Endothelial cell (in vitro differentiated cells): ENCODE measurements at regions not wholly inside any gene's neighbourhood (a gene's known extent, or its start where the extent isn't known, plus 50 kb on each side); places are given as distances from the start of the nearest gene placed in this dataset.

Experiments
- DNase-seq: peaks from one replicate; pipeline ENCODE4 v3.0.0; 2021; ENCODE audit warnings: low spot score
- H3K27ac Mint-ChIP-seq: one replicate; pipeline ENCODE4 v1.8.0; 2021; ENCODE audit warnings: mixed read lengths, inconsistent platforms; ENCODE audit not compliant: unreplicated experiment
- H3K27me3 Mint-ChIP-seq: one replicate; pipeline ENCODE4 v1.8.0; 2021; ENCODE audit warnings: mild to moderate bottlenecking, moderate library complexity, mixed read lengths, inconsistent platforms; ENCODE audit not compliant: unreplicated experiment
- H3K36me3 Mint-ChIP-seq: one replicate; pipeline ENCODE4 v1.8.0; 2021; ENCODE audit warnings: mild to moderate bottlenecking, low read depth, mixed read lengths, inconsistent platforms; ENCODE audit not compliant: unreplicated experiment
- H3K4me1 Mint-ChIP-seq: one replicate; pipeline ENCODE4 v1.8.0; 2021; ENCODE audit warnings: mild to moderate bottlenecking, mixed read lengths, inconsistent platforms; ENCODE audit not compliant: unreplicated experiment
- H3K4me3 Mint-ChIP-seq: one replicate; pipeline ENCODE4 v1.8.0; 2021; ENCODE audit warnings: mild to moderate bottlenecking, mixed read lengths, inconsistent platforms; ENCODE audit not compliant: unreplicated experiment
- H3K9me3 Mint-ChIP-seq: one replicate; pipeline ENCODE4 v1.8.0; 2021; ENCODE audit warnings: mixed read lengths, inconsistent platforms; ENCODE audit not compliant: unreplicated experiment
- CTCF ChIP-seq: fragments of 200-600 bp; sonication (generic); IDR thresholded peaks from one replicate; pipeline ENCODE4 v1.5.0; 2021; ENCODE audit warnings: antibody characterized with exemption; ENCODE audit not compliant: unreplicated experiment

GRCh38 chr4:15242021-15242420 lies 185.8 kb upstream of the C1QTNF7 start:
- no peaks in the 10 kb centered on the region for H3K9me3 Mint-ChIP-seq
- no peak overlapping the region for H3K4me3 Mint-ChIP-seq
- no peaks in the 10 kb centered on the region for H3K4me1 Mint-ChIP-seq
- TF ChIP-seq CTCF: no peak
- no peaks in the 10 kb centered on the region for H3K27me3 Mint-ChIP-seq
- no peak overlapping the region for H3K27ac Mint-ChIP-seq
- H3K36me3 Mint-ChIP-seq: no peaks in the 10 kb centered on the region
- DNase-seq: no peak

- no peaks in the 10 kb centered on the region for H3K9me3 Mint-ChIP-seq
- no peak for TF ChIP-seq CTCF
- no peak overlapping the region for H3K4me3 Mint-ChIP-seq
- H3K27ac Mint-ChIP-seq: no peak overlapping the region
- H3K36me3 Mint-ChIP-seq: no peaks in the 10 kb centered on the region
- no peaks in the 10 kb centered on the region for H3K4me1 Mint-ChIP-seq
- H3K27me3 Mint-ChIP-seq: no peaks in the 10 kb centered on the region
- DNase-seq: no peak
Observed at GRCh38 chr4:15244354-15244753, 183.5 kb upstream of the C1QTNF7 start.

- no peaks in the 10 kb centered on the region for H3K9me3 Mint-ChIP-seq
- no peak overlapping the region for H3K27ac Mint-ChIP-seq
- H3K27me3 Mint-ChIP-seq: no peaks in the 10 kb centered on the region
Observed at GRCh38 chr4:15245006-15245530, 182.8 kb upstream of the C1QTNF7 start.

GRCh38 chr4:15250021-15250441 lies 177.8 kb upstream of the C1QTNF7 start:
- Mint-ChIP-seq H3K4me1 (no peaks in the 10 kb centered on the region), H3K9me3 (no peaks in the 10 kb centered on the region), H3K4me3 (no peak overlapping the region), H3K36me3 (no peaks in the 10 kb centered on the region), H3K27ac (no peak overlapping the region), H3K27me3 (no peaks in the 10 kb centered on the region)
- DNase-seq: no peak
- TF ChIP-seq CTCF: no peak

More at GRCh38 chr4:15245006-15245530, 182.8 kb upstream of the C1QTNF7 start:
- no peak for TF ChIP-seq CTCF
- Mint-ChIP-seq H3K4me1 (no peaks in the 10 kb centered on the region), H3K36me3 (no peaks in the 10 kb centered on the region), H3K4me3 (no peak overlapping the region)
- DNase-seq: no peak

GRCh38 chr4:15253349-15253748 lies 174.5 kb upstream of the C1QTNF7 start:
- Mint-ChIP-seq H3K36me3 (no peaks in the 10 kb centered on the region), H3K27me3 (peaks cover 2% of the 10 kb centered on the region), H3K27ac (no peak overlapping the region), H3K4me1 (no peaks in the 10 kb centered on the region), H3K4me3 (no peak overlapping the region), H3K9me3 (no peaks in the 10 kb centered on the region)
- TF ChIP-seq CTCF: no peak
- no peak for DNase-seq
